CD4-positive, alpha-beta T cell (primary cell): ENCODE measurements at regions not wholly inside any gene's neighbourhood (a gene's known extent, or its start where the extent isn't known, plus 50 kb on each side); places are given as distances from the start of the nearest gene placed in this dataset.

Experiments used
- ATAC-seq: fragments of 200-7000 bp; cut with Tn5 transposase; one replicate; pipeline ENCODE4 v1.10.0; 2022; ENCODE audit warnings: mild to moderate bottlenecking; ENCODE audit not compliant: poor library complexity
- CTCF ChIA-PET: fragments of 350-600 bp; sonication (Branson Sonifier 250); formaldehyde crosslinking; loops from one replicate; lab custom pipeline; 2021; ENCODE audit warnings: antibody characterized with exemption, inconsistent platforms; lab: Charles Lee
- POLR2A ChIA-PET: fragments of 350-600 bp; sonication (Branson Sonifier 250); formaldehyde crosslinking; loops from one replicate; lab custom pipeline; 2021; ENCODE audit warnings: antibody characterized with exemption, inconsistent platforms; lab: Charles Lee
- DNase-seq, 14 experiments: peaks; one replicate each; pipeline ENCODE4 v3.0.0-alpha.2; 2013 to 2020; ENCODE audit warnings: mixed read lengths in 2 of 14
- H3K27ac ChIP-seq, 2 donors: one replicate each; pipeline versions ENCODE4 v1.5.1 to v1.7.0; 2013; ENCODE audit warnings: low read length in 2 of 2, low read depth in 1 of 2, mild to moderate bottlenecking in 1 of 2
- H3K27me3 ChIP-seq, 2 experiments: 1 replicate in 1 of 2; 2 replicates in 1 of 2; pipeline versions ENCODE4 v1.6.1 to v1.7.0; 2013; ENCODE audit warnings: low read length in 2 of 2, control low read depth in 1 of 2, mild to moderate bottlenecking in 1 of 2, moderate library complexity in 1 of 2; ENCODE audit not compliant: insufficient read depth in 2 of 2, control insufficient read depth in 1 of 2
- H3K36me3 ChIP-seq: one replicate; pipeline ENCODE4 v1.6.1; 2013; ENCODE audit warnings: low read length, control low read depth; ENCODE audit not compliant: insufficient read depth
- H3K4me1 ChIP-seq: one replicate; pipeline ENCODE4 v1.6.1; 2013; ENCODE audit warnings: low read length, control low read depth; ENCODE audit not compliant: insufficient read depth
- H3K4me3 ChIP-seq: one replicate; pipeline ENCODE4 v1.5.1; 2013; ENCODE audit warnings: mild to moderate bottlenecking, low read length, moderate library complexity
- H3K9me3 ChIP-seq, 2 experiments: 1 replicate in 1 of 2; 2 replicates in 1 of 2; pipeline versions ENCODE4 v1.6.1 to v1.7.0; 2013; ENCODE audit warnings: low read length in 2 of 2, mild to moderate bottlenecking in 2 of 2, control low read depth in 1 of 2, moderate library complexity in 1 of 2; ENCODE audit not compliant: control insufficient read depth in 1 of 2, insufficient read depth in 1 of 2
- H3K27ac Mint-ChIP-seq: one replicate; pipeline ENCODE4 v1.8.0; 2020; ENCODE audit warnings: mixed read lengths
- H3K27me3 Mint-ChIP-seq: one replicate; pipeline ENCODE4 v1.8.0; 2021; ENCODE audit warnings: mixed read lengths
- H3K36me3 Mint-ChIP-seq: one replicate; pipeline ENCODE4 v1.8.0; 2021; ENCODE audit warnings: low read depth, mixed read lengths
- H3K4me1 Mint-ChIP-seq: one replicate; pipeline ENCODE4 v1.8.0; 2021; ENCODE audit warnings: low read depth, mixed read lengths
- H3K4me3 Mint-ChIP-seq: one replicate; pipeline ENCODE4 v1.8.0; 2020; ENCODE audit warnings: mild to moderate bottlenecking, mixed read lengths
- H3K9me3 Mint-ChIP-seq: one replicate; pipeline ENCODE4 v1.8.0; 2020; ENCODE audit warnings: mixed read lengths
- intact Hi-C, 2 experiments: fragments of 100-400 bp; cut with DNase I in 1 of 2; cut with micrococcal nuclease in 1 of 2; formaldehyde crosslinking; loops; one replicate each; pipeline versions ENCODE4 v1.15.1 to v1.9.0; 2023 to 2025; cut with DNase I, micrococcal nuclease
- TF ChIP-seq, protein P1 (sequence below): fragments of 200-600 bp; IDR thresholded peaks from one replicate; pipeline ENCODE4 v1.8.0; 2022; ENCODE audit warnings: antibody characterized with exemption, mild to moderate bottlenecking

DNA sequence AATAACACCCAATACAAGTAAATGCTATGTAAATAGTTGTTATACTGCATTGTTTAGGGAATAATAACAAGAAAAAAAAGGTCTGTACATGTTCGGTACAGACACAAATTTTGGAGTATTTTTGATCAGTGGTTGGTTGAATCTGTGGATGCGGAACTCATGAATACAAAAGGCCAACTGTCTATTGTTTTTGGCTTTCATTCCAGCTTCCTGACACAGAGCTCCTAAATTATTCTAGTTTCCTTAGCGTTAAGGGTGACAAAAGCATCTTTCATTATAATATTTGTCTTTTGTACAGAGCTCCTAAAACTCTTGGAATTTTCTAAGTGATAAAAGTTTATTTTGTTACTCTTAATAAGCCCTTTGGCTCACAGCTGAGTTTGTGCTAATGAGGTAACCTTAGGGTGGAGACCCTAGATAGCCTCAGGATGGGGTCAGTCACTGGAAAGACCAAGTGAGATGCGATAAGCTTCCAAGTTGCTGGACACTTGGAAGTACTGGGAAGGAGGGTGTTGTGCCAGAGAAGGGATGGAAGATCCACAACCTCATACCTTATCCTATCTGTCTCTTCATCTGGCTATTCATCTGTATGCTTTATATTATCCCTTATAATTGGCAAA lies 57.4 kb upstream of the PRRC2C start:
- no peaks in the 10 kb centered on the region for H3K27me3 ChIP-seq
- Mint-ChIP-seq H3K27ac (no peak overlapping the region), H3K36me3 (no peaks in the 10 kb centered on the region), H3K4me3 (no peak overlapping the region), H3K27me3 (no peaks in the 10 kb centered on the region), H3K9me3 (peaks cover 4% of the 10 kb centered on the region), H3K4me1 (no peaks in the 10 kb centered on the region)
- ChIA-PET CTCF (no interaction called here), POLR2A (no interaction called here)
- no peak for DNase-seq
- no peak for ATAC-seq
- no peaks in the 10 kb centered on the region for H3K4me1 ChIP-seq
- TF ChIP-seq, protein P1, sequence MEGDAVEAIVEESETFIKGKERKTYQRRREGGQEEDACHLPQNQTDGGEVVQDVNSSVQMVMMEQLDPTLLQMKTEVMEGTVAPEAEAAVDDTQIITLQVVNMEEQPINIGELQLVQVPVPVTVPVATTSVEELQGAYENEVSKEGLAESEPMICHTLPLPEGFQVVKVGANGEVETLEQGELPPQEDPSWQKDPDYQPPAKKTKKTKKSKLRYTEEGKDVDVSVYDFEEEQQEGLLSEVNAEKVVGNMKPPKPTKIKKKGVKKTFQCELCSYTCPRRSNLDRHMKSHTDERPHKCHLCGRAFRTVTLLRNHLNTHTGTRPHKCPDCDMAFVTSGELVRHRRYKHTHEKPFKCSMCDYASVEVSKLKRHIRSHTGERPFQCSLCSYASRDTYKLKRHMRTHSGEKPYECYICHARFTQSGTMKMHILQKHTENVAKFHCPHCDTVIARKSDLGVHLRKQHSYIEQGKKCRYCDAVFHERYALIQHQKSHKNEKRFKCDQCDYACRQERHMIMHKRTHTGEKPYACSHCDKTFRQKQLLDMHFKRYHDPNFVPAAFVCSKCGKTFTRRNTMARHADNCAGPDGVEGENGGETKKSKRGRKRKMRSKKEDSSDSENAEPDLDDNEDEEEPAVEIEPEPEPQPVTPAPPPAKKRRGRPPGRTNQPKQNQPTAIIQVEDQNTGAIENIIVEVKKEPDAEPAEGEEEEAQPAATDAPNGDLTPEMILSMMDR: no peak
- intact Hi-C loops: no loop called here
- peaks cover 0 to 5% of the 10 kb centered on the region in 2 experiments for H3K9me3 ChIP-seq
- H3K4me3 ChIP-seq: no peak overlapping the region
- H3K36me3 ChIP-seq: no peaks in the 10 kb centered on the region
- H3K27ac ChIP-seq: no peak overlapping the region

DNA sequence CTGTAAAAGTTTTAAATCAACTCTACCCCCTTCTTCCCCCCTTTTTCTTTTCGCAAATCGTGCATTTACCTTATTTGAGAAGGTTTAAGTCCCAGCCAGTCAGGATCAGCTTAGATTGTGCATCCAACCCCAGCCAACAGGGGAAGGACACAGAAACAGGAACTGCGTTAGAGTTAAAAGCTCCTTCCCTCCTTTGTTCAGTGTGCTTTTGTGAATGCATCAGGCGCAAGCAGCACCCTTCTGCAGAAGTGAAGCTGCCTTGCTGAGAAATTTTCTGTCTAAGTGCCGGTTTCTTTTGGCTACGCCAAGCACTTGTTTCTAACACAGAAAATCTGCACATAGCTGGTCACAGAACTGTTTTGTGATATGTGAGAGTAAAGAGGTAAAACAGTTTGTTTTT lies 56.2 kb upstream of the PRRC2C start:
- Histone ChIP-seq H3K4me1 (peaks cover under 1% of the 10 kb centered on the region), H3K27me3 (no peaks in the 10 kb centered on the region), H3K4me3 (no peak overlapping the region), H3K9me3 (peaks cover 0 to 5% of the 10 kb centered on the region in 2 experiments), H3K27ac (no peak overlapping the region), H3K36me3 (no peaks in the 10 kb centered on the region)
- intact Hi-C loops: no loop called here
- CTCF ChIA-PET: no interaction called here
- Mint-ChIP-seq H3K4me1 (peaks cover 5% of the 10 kb centered on the region), H3K27ac (no peak overlapping the region), H3K27me3 (no peaks in the 10 kb centered on the region), H3K4me3 (no peak overlapping the region), H3K9me3 (peaks cover 4% of the 10 kb centered on the region), H3K36me3 (no peaks in the 10 kb centered on the region)
- ATAC-seq: no peak
- DNase-seq: no peak
- TF ChIP-seq, protein P1: no peak
- POLR2A ChIA-PET: no interaction called here

DNA sequence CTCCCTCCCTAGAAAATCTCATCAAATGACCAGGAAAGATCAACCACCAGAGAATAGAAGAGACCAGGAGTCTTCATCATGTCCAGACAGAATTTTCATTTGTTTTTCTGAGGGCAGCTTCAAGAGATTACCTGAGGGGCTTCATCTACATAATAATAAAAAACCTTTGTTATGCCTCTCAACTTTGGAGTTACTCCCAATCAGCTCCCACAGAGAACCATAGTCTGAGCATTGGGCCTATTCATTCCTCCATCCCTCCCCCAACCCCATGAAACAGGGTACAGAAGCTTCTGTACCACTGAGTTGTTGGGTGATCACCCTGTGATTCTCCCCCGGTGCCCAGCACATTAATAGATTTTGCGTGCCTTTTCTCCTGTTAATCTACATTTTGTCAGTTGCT lies 53.3 kb upstream of the PRRC2C start:
- TF ChIP-seq, protein P1: no peak
- Mint-ChIP-seq H3K27me3 (no peaks in the 10 kb centered on the region), H3K36me3 (no peaks in the 10 kb centered on the region), H3K9me3 (peaks cover 4% of the 10 kb centered on the region), H3K4me1 (peaks cover 19% of the 10 kb centered on the region), H3K4me3 (no peak overlapping the region), H3K27ac (no peak overlapping the region)
- no peaks in the 10 kb centered on the region for H3K27me3 ChIP-seq
- H3K27ac ChIP-seq: no peak overlapping the region
- ATAC-seq (no peak), DNase-seq (no peak)
- POLR2A ChIA-PET: no interaction called here
- H3K9me3 ChIP-seq: peaks cover 0 to 5% of the 10 kb centered on the region in 2 experiments
- H3K36me3 ChIP-seq: no peaks in the 10 kb centered on the region
- CTCF ChIA-PET: no interaction called here
- intact Hi-C loops: no loop called here
- peaks cover 11% of the 10 kb centered on the region for H3K4me1 ChIP-seq
- H3K4me3 ChIP-seq: no peak overlapping the region
